ENCODE measurements at regions not wholly inside any gene's neighbourhood (a gene's known extent, or its start where the extent isn't known, plus 50 kb on each side); places are given as distances from the start of the nearest gene placed in this dataset.

DNA sequence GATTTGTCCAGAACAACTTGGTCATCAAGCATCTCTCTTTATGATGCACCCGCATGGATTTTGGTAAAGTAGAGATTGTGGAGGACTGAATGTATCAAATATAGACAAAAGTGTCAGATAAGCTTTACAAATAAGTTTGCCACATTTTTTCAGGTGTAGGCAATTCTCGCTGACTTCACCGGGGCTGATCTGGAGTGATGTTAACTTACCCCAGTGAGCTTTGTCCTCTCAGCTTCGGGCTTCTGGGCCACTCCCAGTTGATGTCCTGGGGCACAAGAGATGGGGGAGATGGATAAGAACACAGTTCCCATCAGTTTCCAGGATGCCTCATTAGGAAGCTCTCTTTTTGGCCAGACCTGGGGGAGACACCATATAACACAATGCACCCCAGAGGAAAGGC lies 117.7 kb downstream of the ETS2 start:
- DNase-seq = no peak

DNA sequence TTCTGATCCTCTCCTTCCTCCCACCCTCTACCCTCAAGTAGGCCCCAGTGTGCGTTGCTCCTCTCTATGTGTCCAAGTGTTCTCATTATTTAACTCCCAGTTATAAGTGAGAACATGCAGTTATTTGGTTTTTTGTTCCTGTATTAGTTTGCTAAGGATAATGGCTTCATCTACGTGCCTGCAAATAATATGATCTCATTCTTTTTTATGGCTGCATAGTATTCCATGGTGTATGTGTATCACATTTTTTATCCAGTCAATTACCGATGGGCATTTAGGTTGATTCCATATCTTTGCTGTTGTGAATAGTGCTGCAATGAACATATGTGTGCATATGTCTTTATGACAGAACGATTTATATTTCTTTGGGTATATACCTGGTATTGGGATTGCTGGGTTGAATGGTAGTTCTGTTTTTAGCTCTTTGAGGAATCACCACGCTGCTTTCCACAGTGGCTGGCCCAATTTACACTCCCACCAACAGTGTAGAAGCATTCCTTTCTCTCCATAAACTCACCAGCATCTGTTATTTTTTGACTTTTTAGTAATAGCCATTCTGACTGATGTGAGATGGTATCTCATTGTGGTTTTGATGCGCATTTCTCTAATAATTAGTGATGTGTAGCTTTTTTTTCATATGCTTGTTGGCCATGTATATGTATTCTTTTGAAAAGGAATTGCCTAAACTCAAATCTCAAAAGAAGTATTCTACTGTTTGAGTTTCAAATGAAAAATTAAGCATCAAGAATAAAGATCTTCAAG lies 116.9 kb downstream of the ETS2 start:
- DNase-seq = no peak

DNA sequence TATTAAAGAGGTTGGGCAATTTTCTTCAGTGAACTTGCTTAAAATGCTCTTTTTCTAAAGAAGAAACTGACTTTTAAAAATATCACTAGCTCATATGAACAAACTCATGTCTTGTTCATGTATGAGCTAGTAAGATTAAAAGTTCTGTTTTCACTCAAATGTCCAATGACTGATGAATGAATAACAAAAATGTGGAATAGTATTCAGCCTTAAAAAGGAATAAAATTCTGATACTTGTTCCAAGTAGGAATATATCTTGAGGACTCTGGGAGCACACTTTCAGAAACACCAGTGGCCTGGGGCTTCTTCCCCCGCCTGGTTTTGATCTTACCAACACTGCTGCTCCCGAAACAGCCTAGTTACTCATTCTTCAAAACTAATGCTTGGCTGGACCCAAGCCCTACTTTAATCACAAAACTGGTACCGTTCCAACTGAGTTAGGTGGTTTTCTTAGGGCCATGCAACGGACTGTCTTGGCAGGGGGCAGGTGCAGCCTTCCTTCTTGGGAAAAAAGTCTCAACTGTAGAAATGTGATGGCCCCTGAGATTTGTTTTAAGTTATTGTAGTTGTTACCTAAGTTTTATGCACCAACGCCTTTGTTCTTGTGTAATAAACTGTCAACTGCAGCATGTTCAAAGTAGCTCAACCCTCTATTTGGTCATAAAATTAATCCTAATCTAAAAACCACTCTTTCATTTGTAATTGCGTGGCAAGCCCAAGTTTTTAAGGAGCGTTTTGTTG lies 116.0 kb downstream of the ETS2 start:
- no peak for DNase-seq

DNA sequence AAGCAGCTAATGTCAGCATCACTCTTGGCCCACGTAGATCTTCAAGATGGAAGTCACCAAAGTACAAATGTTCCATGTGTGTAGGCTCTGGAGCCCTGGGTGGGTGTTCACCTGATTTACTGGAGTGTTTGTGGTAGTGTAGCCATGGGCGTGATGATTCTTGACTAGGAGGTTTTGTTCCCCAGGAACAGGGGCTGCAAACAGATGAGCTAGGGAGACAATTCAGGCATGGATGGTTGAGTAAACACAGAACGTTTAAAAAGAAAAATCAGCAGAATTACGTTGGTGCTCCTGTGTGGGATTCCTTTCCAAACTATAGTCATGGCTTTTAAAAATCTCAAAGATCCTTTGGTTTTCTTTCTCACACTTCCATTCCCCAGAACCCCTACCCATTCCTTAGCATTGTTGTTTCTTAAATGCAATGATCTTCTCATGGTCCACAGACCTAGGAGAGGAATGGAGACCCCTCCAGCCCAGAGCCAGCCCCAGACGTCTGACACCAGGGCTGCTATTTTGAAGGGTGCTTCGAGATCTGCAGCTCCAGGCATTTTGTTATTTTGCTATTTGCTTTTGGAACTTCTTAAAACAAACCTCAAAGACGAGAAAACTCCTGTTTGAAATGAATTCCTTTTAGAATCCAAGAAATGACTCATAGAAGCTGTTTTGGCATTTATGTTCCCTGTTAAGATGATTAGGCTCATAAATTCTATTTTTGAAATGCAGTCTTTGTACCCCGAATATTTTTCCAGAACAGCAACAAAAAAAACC lies 115.1 kb downstream of the ETS2 start:
- no peak for DNase-seq

DNA sequence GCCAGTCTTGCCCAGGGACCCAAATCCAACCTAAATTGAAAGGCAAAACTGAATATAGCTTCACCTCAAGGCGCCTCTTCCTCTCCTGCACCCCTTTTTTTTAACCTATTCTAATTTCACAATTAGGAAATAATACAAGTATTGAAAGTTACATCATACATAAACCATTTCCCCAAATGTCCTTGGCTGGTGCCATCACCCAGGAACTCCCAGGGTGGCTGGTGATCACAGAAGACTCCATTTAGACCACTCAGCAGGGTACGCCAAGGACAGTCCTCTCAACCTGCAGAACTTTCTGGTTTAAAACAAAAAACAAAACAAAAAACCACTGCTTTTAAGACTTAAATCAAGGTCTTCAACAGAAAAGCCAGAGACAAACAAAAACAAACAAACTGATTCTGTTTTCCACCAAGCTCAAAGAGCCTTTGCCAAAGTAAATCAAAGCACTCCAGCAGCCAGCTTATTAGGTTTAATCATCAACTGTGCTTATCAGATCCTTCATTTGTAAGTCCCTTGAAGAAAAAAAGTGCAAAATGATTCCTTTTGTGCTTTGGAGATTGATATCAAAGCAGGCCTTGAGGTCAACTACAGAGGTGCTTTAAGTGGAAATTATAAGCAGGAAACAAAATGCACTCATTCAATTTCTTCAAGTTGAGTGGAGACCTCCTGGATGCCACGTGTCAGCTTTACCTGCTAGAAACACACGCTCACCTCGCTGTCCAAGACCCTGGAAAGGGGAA lies 113.0 kb downstream of the ETS2 start:
- DNase-seq = no peak

DNA sequence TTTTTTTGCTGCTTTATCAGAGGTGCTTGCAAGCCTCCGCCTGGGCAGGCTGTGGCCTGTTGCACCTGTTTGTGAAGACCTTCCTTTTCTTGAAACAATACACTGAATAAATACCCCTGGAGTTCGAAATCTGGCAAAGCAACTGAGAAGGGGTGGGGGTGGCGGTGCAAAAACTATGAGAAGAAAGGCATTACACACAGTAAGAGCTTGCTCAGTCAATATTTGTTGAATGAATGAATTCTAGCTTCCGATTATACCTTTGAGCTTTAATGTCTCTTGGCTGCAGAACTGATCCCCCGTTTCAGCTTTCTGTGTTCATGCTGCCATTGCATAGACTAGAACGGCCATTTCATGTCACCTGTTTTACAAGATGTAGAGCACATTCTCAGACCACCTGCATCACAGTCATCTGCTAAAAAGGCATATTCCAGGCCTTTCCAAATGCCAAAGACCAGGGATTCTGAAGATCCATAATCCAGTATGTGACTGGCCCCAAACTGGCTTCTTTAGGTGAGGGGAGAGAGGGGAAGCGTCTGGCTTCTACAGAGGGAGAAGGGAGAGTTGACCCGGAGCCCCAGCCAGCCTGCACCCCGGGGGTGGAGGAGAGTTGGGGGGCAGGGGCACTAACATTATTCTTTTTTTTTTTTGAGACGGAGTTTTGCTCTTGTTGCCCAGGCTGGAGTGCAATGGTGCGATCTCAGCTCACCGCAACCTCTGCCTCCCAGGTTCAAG lies 111.5 kb downstream of the ETS2 start:
- DNase-seq = no peak

DNA sequence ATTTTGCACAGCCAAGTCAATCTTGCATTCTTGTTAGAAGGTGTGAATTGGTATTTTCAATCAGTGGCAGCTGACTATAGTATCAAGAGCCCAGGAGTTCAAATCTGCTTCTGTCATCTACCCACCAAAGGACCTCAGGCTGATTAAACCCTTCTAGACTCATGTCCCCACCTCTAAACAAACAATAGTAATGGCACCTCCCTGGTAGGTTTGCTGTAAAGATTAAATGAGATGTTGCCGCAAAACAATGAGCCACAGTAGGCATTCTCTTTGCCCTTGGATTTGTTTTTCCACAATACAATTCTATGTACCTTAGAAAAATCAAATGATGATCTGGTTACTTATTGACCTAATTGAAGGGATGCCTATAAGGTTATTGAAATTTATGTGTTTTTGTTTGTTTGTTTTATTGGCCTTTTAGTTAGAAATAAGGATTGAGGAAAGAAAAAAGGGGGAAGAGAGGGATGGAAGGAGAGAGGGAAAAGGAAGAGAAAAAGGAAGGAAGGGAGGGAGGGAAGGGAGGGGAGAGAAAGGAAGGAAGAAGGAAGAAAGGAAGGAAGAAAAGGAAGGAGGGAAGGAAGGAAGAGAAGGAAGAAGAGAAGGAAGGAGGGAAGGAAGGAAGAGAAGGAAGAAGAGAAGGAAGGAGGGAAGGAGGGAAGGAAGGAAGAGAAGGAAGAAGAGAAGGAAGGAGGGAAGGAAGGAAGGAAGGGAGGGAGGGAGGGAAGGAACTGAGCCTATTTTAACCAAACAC lies 110.7 kb downstream of the ETS2 start:
- DNase-seq = no peak

DNA sequence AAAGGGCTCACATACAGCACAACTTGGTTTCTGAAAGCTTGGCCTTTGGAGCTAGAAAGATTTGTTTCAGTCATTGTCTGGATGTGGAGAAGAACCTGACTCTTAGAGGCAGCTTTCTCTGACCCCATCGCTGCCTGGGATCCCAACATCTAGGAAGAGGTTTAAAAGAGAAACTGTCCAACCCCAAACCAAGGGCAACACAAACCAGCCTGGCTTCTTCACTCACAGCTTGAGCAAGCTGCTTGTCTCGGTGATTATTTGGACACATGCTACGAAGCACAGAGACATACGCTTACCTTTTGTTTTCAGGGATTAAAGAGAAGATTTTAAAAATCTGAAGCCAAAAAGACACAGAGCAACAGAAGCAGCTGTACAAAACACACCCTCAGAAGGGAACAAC lies 109.8 kb downstream of the ETS2 start:
- DNase-seq = no peak

DNA sequence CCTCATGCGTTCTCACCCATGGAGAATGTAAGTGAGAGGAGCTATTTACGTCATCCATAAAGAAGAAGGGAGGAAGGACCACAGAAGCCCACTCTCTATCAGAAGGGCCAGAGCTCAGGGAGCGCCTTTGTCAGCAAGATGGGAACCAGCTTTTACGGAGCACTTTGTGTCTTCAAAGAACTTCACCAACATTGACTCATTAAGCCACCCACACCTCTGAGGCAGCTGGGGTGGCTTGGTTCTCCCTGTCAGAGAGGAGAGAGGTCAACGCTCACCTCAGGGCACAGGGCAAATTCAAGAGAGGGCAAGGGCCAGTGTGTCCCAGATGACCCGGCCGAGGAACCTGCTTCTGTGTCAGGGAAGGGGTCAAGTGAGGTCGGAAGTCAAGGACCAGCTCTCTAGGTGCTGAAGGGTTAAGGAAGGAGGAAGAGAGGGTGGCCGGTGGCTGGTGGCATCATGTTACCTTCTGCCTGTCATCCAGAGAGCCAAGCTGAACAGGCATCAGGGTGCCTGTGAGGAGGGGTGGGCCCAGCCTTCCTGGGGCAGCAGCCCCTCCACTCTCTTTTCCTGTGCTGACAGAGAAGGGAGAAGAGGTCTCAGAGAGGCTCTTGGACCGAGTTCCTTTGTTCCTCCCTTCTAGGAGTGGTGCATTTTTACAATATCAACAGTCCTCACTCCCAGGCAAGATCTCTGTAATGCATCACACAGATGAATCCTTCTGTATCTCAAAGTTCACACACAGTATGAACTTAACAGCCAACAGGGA lies 109.0 kb downstream of the ETS2 start:
- no peak for DNase-seq

DNA sequence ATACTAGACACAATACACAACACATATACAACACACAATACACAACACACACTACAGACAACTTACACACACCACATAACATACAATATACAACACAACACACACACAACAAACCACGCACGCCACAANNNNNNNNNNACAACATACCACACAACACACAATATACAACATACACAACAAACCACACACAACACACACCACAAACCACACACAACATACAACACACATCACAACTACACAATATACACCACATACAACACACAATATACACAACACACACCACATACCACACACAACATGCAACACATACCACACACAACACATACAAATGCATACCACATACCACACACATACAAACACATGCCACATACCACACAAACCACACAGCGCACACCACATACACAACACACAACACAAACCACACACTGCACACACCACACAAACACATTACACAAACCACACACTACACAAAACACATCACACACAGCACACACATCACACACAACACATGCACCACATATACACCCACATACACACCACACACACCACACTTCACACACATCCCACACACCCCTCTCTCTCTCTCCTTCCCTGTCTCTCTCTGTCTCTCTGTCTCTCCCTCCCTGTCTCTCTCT lies 108.3 kb downstream of the ETS2 start:
- DNase-seq = no peak

DNA sequence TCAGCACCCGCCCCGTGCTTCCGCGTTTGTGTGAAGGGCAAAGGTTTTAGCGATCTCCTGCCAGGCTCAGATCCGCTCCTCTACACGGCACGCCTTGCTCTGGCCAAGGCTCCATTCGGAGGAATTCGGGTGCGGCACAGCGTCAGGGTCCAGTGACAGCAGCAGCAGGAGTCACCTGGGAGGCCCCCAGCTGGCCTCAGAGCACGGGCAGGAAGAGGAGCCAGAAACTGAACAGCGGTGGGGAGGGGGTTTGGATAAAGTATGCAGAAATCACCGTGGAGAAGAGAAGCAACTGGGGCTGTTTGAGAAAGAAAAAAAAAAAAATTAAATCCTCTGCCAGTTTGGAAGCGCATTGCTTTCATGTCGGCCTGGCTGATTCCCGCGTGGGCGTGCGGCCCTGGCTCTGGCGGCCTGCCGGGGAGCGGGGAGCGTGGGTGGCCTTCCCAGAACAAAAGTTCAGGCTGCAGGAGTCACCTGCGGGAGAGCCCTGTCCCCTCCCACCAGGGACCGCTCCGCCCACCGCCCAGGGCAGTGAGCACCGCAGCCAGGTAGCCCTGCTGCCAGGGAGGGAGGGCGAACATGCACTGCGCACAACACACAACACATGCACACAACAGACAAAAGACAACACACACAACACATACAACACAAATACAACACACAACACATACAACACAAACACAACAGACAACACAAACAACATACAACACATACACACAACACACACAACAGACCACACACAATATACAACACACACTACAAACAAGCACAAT lies 107.6 kb downstream of the ETS2 start:
- no peak for DNase-seq

DNA sequence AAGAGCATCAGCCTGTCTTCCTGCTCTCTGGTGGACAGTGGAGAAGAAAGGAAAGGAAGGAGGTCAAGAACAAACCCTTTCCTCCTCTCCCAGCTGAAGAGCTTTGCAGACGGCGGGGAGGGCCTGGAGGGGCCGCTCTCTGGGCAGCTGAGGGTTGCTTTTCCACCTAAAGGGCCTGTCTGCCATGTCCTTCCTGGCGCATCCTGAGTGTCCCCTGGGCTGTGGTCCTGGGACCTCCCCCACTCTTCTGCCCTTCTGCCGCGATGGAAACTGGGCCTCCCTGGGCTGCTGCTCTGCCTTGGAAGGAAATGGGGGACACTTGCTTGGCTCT lies 107.0 kb downstream of the ETS2 start:
- DNase-seq = no peak

DNA sequence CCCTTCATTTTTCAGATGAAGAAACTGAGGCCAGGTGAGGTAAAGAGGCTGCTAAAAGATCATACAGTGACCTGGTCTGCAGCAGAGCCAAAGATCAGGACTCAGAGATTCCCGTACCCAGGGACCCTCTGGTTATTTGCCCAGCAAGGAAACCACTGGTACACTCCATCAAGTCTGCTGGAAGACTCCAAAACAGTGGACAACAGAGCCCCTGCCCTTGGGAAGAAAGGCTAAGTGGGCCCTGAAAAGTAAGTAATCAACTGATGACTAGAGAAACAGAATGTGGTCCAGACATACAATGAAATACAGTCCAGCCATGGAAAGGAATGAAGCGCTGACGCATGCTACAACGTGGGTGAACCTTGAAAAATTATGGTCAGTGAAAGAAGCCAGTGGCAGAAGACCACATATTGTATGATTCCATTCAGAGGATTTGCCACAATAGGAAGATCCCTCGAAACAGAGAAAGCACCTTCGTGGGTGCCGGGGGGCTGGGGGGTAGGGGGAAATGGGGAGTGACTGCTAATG lies 106.4 kb downstream of the ETS2 start:
- DNase-seq = no peak

DNA sequence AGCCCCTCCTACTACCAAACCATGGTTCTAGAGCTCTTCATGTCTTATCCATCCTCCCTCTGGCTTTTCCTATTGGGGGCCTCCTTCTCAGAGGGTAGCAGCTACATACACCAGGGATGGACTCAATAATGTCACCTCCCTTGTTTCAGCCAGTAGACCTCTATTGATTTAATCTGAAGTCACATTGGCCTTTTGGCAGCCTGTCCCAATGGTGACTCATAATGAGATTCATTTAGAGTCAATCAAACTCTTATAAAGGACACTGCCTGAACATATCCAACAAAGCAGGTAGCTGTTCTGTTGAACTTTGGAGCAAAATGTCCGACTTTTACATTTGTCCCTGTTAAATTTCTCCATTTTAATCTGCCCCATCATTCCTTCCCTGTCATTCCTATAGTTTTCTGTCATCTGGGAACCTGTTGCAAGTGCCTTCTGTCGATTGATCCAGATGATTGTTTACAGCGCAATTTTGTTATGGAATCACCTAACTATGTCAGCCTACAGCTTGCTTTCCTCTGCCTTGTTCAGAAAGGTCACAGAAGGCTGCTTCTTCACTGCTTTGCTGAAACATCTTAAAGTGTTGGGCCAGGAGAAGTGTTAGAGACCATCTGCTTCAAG lies 105.9 kb downstream of the ETS2 start:
- DNase-seq = no peak

DNA sequence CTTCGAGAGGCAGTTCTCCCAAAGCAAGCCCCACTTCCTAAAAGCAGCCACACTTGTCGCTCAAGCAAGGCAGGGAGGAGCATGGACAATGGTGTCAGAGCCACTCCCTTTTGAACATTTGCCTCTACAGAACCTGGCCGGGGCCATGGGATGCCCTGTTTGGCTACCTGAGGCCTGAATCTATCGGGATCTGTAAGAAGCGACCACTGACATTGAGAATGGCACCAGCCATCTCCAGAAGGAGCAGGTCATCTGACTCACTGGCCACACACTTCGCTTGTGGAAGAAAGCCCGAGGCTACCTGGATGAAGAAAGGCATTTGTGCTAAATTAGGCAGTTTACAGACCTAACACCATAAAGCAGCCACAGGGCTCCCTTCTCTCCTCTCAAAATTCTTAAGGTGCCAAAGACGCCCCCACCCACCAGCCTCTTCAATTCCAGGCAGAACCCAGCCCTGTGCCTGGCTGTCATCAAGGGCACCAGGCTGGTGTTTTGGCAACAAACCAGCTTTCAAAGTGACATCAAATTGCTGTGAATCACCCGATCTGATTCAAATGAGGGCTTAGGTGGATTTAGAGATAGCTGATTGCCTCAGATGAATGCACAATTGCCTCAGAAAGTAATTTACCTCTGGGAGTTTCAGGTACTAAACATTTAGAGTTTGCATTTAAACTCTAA lies 104.8 kb downstream of the ETS2 start:
- DNase-seq = no peak

DNA sequence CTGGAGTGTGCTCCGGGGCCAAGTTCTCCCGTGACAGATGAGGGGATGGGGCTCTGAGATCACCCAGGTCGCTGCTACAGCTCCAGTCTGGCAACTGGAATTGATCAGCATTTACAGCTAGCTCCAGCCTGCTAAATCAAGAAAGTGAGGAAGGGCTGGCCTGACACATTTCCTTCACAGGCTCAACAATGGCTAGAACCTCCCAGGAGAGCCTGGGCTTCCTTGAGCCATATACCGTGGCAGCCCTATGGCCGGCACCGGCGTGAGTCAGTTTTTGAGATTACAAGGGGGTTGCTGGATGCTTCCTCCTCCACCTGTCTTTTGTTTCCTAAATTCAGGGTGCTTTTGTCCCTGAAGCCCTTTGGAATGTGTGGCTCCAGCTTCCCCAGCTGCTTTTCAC lies 104.2 kb downstream of the ETS2 start:
- no peak for DNase-seq

DNA sequence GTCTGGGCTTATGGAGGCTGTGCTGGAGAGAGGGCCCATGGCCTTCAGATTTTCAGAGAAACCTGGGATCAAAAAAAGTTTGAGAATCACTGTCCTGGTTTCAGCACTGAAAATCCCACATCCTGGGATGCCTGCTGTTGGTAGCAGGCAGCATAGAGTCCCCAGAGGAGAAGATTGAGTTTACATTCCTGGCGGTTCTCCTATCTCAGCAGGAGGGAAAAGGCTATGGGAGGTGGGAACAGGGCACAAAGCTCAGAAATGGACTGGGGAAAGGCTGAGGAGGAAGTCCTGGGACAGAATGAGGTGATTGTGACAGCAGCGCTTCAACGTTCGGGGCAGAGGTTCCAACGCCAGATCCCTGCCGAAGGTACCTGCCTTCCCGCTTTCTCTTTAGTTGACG lies 103.4 kb downstream of the ETS2 start:
- no peak for DNase-seq

DNA sequence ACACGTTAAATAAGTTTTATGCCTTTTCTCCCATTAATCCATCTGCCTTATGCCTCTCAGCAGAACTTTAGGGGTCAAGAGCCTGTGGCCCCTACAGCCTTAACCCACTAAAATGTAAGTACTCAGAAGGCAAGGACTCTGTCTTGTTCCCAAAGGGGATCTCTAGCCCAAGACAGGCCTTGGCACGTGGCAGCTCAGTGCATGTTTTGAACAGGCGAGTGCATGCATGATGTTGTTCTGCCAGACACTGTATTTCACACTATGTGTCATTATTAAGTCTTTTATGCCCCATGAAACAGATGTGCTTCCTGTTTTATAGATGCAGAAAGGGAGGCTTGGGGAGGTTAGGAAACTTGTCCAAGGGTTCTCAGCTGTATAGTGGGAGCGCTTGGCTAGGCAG lies 102.8 kb downstream of the ETS2 start:
- no peak for DNase-seq

Data from activated CD4-positive, alpha-beta T cell treated with anti-CD3 and anti-CD28 coated beads, Interleukin-2, amount 50 U/mL, for 48 hours (primary cell).